K562 (cell line): ENCODE measurements at regions not wholly inside any gene's neighbourhood (a gene's known extent, or its start where the extent isn't known, plus 50 kb on each side); places are given as distances from the start of the nearest gene placed in this dataset.

Experiments used
- ATAC-seq: fragments of 200-7000 bp; cut with Tn5 transposase; 3 replicates; pipeline ENCODE4 v1.9.1; 2020; ENCODE audit warnings: moderate library complexity
- BruUV-seq: library from RNA; stranded (reverse); fragments of 400-500 nt; replicated peaks from 2 replicates; lab custom pipeline; 2021; lab: Mats Ljungman, UMichigan
- CTCF ChIA-PET: fragments of 300-600 bp; formaldehyde crosslinking; extraction: SDS; loops from one replicate; lab custom pipeline; 2021; ENCODE audit warnings: low intra/inter-chr PET ratio; lab: Yijun Ruan, JAX
- POLR2A ChIA-PET: fragments of 300-600, 350-650 bp; sonication (Branson Sonifier 250); formaldehyde crosslinking; extraction: SDS; loops from one replicate; lab custom pipeline; 2021; ENCODE audit warnings: antibody characterized with exemption, inconsistent platforms; lab: Yijun Ruan, JAX
- DNase-seq, 4 experiments: peaks; one replicate each; pipeline versions ENCODE4 v3.0.0 to v3.0.0-alpha.2; 2011 to 2018; ENCODE audit warnings: low spot score in 3 of 4, mixed read lengths in 3 of 4; ENCODE audit errors: extremely low read depth in 1 of 4
- FAIRE-seq: peaks from 2 replicates; lab custom pipeline; 2011; peaks lifted over from hg19 to GRCh38; lab: Jason Lieb, UNC
- H2AFZ ChIP-seq: 2 replicates; pipeline ENCODE4 v1.6.0; 2011; ENCODE audit warnings: low read depth, low read length, control low read depth, inconsistent platforms
- H3K27ac ChIP-seq: fragments of 200-600 bp; 3 replicates; pipeline ENCODE4 v1.8.0; 2011; ENCODE audit warnings: low read depth, mild to moderate bottlenecking, control low read depth, inconsistent platforms, low read length, moderate library complexity, mixed read lengths; ENCODE audit errors: extremely low read depth
- H3K27me3 ChIP-seq, 2 experiments: fragments of 300-600 bp in 1 of 2; 2 replicates in 1 of 2; 3 replicates in 1 of 2; pipeline versions ENCODE4 v1.6.0 to v1.8.0; 2011; ENCODE audit warnings: inconsistent platforms in 2 of 2, low read length in 2 of 2, mild to moderate bottlenecking in 1 of 2, mixed read lengths in 1 of 2, moderate library complexity in 1 of 2; ENCODE audit not compliant: control insufficient read depth in 2 of 2, insufficient read depth in 2 of 2
- H3K36me3 ChIP-seq: fragments of 300-600 bp; 3 replicates; pipeline ENCODE4 v1.8.0; 2011; ENCODE audit warnings: mild to moderate bottlenecking, low read length, inconsistent platforms; ENCODE audit not compliant: control insufficient read depth, insufficient read depth
- H3K4me1 ChIP-seq, 2 experiments: fragments of 200-600 bp in 1 of 2; replicated peaks in 1 of 2; 2 replicates in 1 of 2; 3 replicates in 1 of 2; pipeline versions ENCODE4 v1.5.1 to v1.8.0; 2011; ENCODE audit warnings: inconsistent platforms in 2 of 2, low read length in 2 of 2, mild to moderate bottlenecking in 1 of 2, mixed read lengths in 1 of 2, moderate library complexity in 1 of 2; ENCODE audit not compliant: control insufficient read depth in 2 of 2, insufficient read depth in 2 of 2
- H3K4me2 ChIP-seq: 2 replicates; pipeline ENCODE4 v1.6.1; 2011; ENCODE audit warnings: low read length, control low read depth, inconsistent platforms, mixed read lengths; ENCODE audit not compliant: insufficient read depth
- H3K4me3 ChIP-seq: fragments of 200-600 bp; sonication (generic), shearing (Covaris generic); 2 replicates; pipeline ENCODE4 v1.5.1; 2016; ENCODE audit warnings: control low read depth, inconsistent platforms
- H3K79me2 ChIP-seq: fragments of 200-600 bp; 3 replicates; pipeline ENCODE4 v1.8.0; 2011; ENCODE audit warnings: low read length, inconsistent platforms; ENCODE audit not compliant: control insufficient read depth, insufficient read depth
- H3K9ac ChIP-seq, 2 experiments: 2 replicates each; pipeline versions ENCODE4 v1.6.0 to v1.6.1; 2011; ENCODE audit warnings: low read depth in 2 of 2, low read length in 2 of 2, control low read depth in 1 of 2, inconsistent platforms in 1 of 2, mild to moderate bottlenecking in 1 of 2, mixed read lengths in 1 of 2; ENCODE audit not compliant: insufficient read depth in 1 of 2
- H3K9me1 ChIP-seq: one replicate; pipeline ENCODE4 v1.6.0; 2011; ENCODE audit warnings: inconsistent platforms, mild to moderate bottlenecking, low read length, moderate library complexity; ENCODE audit not compliant: control insufficient read depth, insufficient read depth
- H3K9me3 ChIP-seq: replicated peaks from 2 replicates; pipeline ENCODE4 v1.5.1; 2011; ENCODE audit warnings: low read depth, low read length, inconsistent platforms; ENCODE audit not compliant: control insufficient read depth, insufficient read depth
- H4K20me1 ChIP-seq: replicated peaks from 2 replicates; pipeline ENCODE4 v1.6.1; 2011; ENCODE audit warnings: low read length, inconsistent platforms, mixed read lengths; ENCODE audit not compliant: control insufficient read depth, insufficient read depth
- BCOR ChIP-seq: fragments of 450-650 bp; IDR thresholded peaks from 2 replicates; pipeline ENCODE4 v1.6.1; 2016
- EWSR1 ChIP-seq: fragments of 450-650 bp; IDR thresholded peaks from 2 replicates; pipeline ENCODE4 v1.6.1; 2018; ENCODE audit warnings: borderline replicate concordance, mild to moderate bottlenecking, low read depth, moderate library complexity; ENCODE audit not compliant: partially characterized antibody
- FIP1L1 ChIP-seq: fragments of 200-400 bp; formaldehyde crosslinking; IDR thresholded peaks from 2 replicates; pipeline ENCODE4 v1.6.1; 2018; ENCODE audit warnings: mild to moderate bottlenecking, low read depth, low read length; ENCODE audit not compliant: poor library complexity, severe bottlenecking
- GTF3C2 ChIP-seq: IDR thresholded peaks from 3 replicates; pipeline ENCODE4 v1.6.1; 2011; ENCODE audit warnings: borderline replicate concordance, mild to moderate bottlenecking, moderate library complexity; ENCODE audit not compliant: insufficient read length; ENCODE audit errors: extremely low read depth
- HINFP ChIP-seq: fragments of 450-650 bp; conservative IDR thresholded peaks from 2 replicates; pipeline ENCODE4 v1.6.1; 2016; ENCODE audit warnings: missing genetic modification characterization, low read depth, mild to moderate bottlenecking, control low read depth, missing compliant biosample characterization
- HSF4 ChIP-seq: fragments of 250-450 bp; sonication (Bioruptor Pico); IDR thresholded peaks from 2 replicates; pipeline ENCODE4 v2.1.2; 2022; ENCODE audit warnings: mild to moderate bottlenecking, moderate library complexity, borderline replicate concordance
- KDM1A ChIP-seq, 2 experiments: fragments of 450-650 bp; IDR thresholded peaks; 2 replicates each; pipeline ENCODE4 v1.6.1; 2016; ENCODE audit warnings: mild to moderate bottlenecking in 2 of 2
- MAFK ChIP-seq: IDR thresholded peaks from 2 replicates; pipeline ENCODE4 v1.6.1; 2011; ENCODE audit warnings: low read length, improper control_type of control experiment
- NCOA2 ChIP-seq, 2 experiments: fragments of 450-650 bp; IDR thresholded peaks; 2 replicates each; pipeline ENCODE4 v1.6.1; 2018; ENCODE audit warnings: mild to moderate bottlenecking in 2 of 2, moderate library complexity in 1 of 2; ENCODE audit not compliant: partially characterized antibody in 2 of 2
- PCBP1 ChIP-seq: fragments of 200-400 bp; formaldehyde crosslinking; IDR thresholded peaks from 2 replicates; pipeline ENCODE4 v1.6.1; 2018; ENCODE audit warnings: mild to moderate bottlenecking, low read depth, low read length; ENCODE audit not compliant: poor library complexity, severe bottlenecking
- RAD21 ChIP-seq, 2 experiments: fragments of 250-450 bp in 1 of 2; fragments of 450-650 bp in 1 of 2; sonication (Bioruptor Pico) in 1 of 2; formaldehyde crosslinking in 1 of 2; IDR thresholded peaks in 1 of 2; conservative IDR thresholded peaks in 1 of 2; 2 replicates each; pipeline versions ENCODE4 v1.4.0 to v1.8.0; 2020 to 2022; ENCODE audit warnings: mild to moderate bottlenecking in 2 of 2, moderate library complexity in 1 of 2
- RBM25 ChIP-seq: fragments of 200-400 bp; formaldehyde crosslinking; IDR thresholded peaks from 2 replicates; pipeline ENCODE4 v1.6.1; 2018; ENCODE audit warnings: low read length, low read depth, moderate library complexity; ENCODE audit not compliant: severe bottlenecking
- SRSF1 ChIP-seq: fragments of 200-400 bp; formaldehyde crosslinking; IDR thresholded peaks from 2 replicates; pipeline ENCODE4 v1.6.1; 2017; ENCODE audit warnings: mild to moderate bottlenecking, low read depth, low read length, moderate library complexity
- ZNF146 ChIP-seq: IDR thresholded peaks from one replicate; pipeline ENCODE4 v1.6.1; 2018; ENCODE audit warnings: missing compliant biosample characterization; ENCODE audit not compliant: unreplicated experiment
- ZNF224 ChIP-seq: sonication (generic); formaldehyde crosslinking; IDR thresholded peaks from 2 replicates; pipeline ENCODE4 v1.8.0; 2022; ENCODE audit warnings: mild to moderate bottlenecking, missing genetic modification reagents
- ZNF316 ChIP-seq: fragments of 450-650 bp; IDR thresholded peaks from 2 replicates; pipeline ENCODE4 v1.6.1; 2016
- ZNF668 ChIP-seq: fragments of 250-450 bp; sonication (Bioruptor Pico); IDR thresholded peaks from 2 replicates; pipeline ENCODE4 v1.8.0; 2022; ENCODE audit warnings: mild to moderate bottlenecking, inconsistent platforms
- ZNF785 ChIP-seq: fragments of 250-450 bp; sonication (Bioruptor Pico); IDR thresholded peaks from 2 replicates; pipeline ENCODE4 v1.4.0; 2020; ENCODE audit warnings: mild to moderate bottlenecking
- in situ Hi-C: fragments of 300-500 bp; cut with MboI; formaldehyde crosslinking; loops from 4 replicates; pipeline ENCODE4 v1.15.0; 2018; ENCODE audit warnings: inconsistent platforms, mixed read lengths
- intact Hi-C: fragments of 100-400 bp; cut with micrococcal nuclease; formaldehyde crosslinking; loops from 2 replicates; pipeline ENCODE4 v1.14.2; 2022

DNA sequence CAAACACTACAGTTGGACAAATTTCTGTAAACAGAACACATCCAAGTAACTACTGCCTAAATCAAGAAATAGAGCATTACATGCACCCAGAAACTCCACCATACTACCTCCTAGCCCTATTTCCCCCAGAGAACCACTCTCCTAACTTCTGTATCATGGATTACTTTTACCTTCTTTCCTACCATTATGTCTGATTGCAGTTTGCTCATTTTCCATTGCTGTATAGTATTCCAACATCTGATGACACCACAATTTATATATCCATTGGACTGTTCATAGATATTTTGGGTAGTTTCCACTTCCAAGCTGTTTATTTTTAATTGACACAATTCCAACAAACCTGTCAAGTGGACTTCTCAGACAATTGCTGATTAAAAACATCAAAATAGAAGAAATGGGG is 271.1 kb downstream of the CDC5L start:
- Histone ChIP-seq H2AFZ (no peak overlapping the region), H4K20me1 (peaks cover 4% of the 10 kb centered on the region; the same call in 1 of the 2 replicates), H3K27me3 (peaks cover 19 to 69% of the 10 kb centered on the region in 2 experiments), H3K4me2 (no peak overlapping the region), H3K4me3 (no peak overlapping the region), H3K36me3 (no peaks in the 10 kb centered on the region), H3K27ac (no peak overlapping the region), H3K79me2 (no peaks in the 10 kb centered on the region), H3K9me3 (no peaks in the 10 kb centered on the region), H3K4me1 (0 out of 5 replicates have a peak, but pooled peaks cover 0 to 4% of the 10 kb centered on the region in 2 experiments), H3K9me1 (no peaks in the 10 kb centered on the region), H3K9ac (no peak overlapping the region)
- in situ Hi-C loops: loop anchor here (10.0 kb wide), 2 partner anchors 1056 to 1266 kb away; no protein-coding TSS in a partner anchor
- intact Hi-C loops: no loop called here
- ChIA-PET CTCF (no interaction called here), POLR2A (interaction anchor here (0.6 kb wide), 1 partner anchor 389 kb away, joined by 4 read pairs; no protein-coding TSS in a partner anchor)
- ATAC-seq: no peak
- DNase-seq: no peak
- no peak for FAIRE-seq
- no TSS peak for BruUV-seq
- TF ChIP-seq FIP1L1 (no peak), PCBP1 (no peak), EWSR1 (no peak), ZNF668 (CRISPR knock-in tag) (no peak), RBM25 (peak; percentile 85), KDM1A (IDR thresholded peaks at IDR 0.05) (0 out of 4 replicates have a peak, but pooled peaks have one; percentile 21), ZNF146 (CRISPR knock-in tag) (peak; percentile 97), RAD21 (CRISPR knock-in tag; conservative IDR thresholded peaks at IDR 0.05 in 1 of 2, IDR thresholded peaks at IDR 0.05 in 1 of 2) (no peak), BCOR (peak; percentile 73), HINFP (no peak), SRSF1 (no peak), MAFK (no peak), GTF3C2 (no peak), NCOA2 (IDR thresholded peaks at IDR 0.05; ENCODE audit: partially characterized antibody in 2 of 2) (no peak), ZNF224 (CRISPR knock-in tag) (no peak), ZNF785 (CRISPR knock-in tag) (no peak), HSF4 (CRISPR knock-in tag) (no peak), ZNF316 (peak; percentile 35; the same call in 1 of the 2 replicates)
